Activated T-cell treated with anti-CD3 and anti-CD28 coated beads for 4 hours (primary cell): ENCODE measurements at regions not wholly inside any gene's neighbourhood (a gene's known extent, or its start where the extent isn't known, plus 50 kb on each side); places are given as distances from the start of the nearest gene placed in this dataset.
"Not testable (repeated sequence)": the region's sequence is repeated elsewhere in the genome, so short reads cannot be mapped to it uniquely, and the experiment has no call there.

Source experiments
- DNase-seq: peaks from one replicate; pipeline ENCODE4 v3.0.0-alpha.2; 2020

DNA sequence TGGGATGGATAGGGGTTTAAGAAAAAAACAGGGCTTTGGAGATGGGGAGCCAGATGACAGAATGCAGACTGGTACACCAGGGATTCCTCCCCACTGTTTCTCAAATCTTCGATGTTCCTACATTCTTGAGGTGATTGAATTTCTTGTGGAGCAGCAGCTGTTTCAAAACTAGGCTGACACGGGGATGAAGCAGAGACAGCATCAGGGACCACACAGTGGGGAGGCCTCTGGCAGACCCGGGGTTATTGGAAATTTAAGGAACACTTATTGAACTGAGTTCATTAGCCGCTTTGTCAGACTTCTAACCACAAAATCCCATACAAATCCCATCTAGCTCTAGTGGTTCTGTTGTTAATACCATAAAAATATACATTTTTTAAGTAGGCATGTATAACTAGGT is 621.4 kb upstream of the GBE1 start:
- no peak for DNase-seq

DNA sequence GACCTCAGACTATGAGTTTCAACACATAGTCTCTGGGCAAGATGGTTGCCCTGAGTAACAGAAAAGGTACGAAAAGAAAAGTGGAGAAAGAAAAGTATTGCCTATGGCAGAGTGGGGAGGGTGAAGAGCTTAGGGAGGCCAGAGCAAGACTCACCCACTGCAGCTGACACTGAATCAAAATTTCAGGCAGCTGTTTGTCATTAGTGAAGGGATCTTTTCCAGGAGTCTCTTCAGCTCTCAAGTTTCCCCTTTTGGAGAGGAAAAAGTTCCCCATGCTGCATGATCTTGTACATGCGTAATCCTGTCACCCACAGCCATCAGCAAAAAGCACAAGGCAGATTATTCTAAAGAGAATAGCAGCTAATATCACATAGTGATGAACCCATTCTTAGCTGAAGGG is 616.9 kb upstream of the GBE1 start:
- DNase-seq = no peak

DNA sequence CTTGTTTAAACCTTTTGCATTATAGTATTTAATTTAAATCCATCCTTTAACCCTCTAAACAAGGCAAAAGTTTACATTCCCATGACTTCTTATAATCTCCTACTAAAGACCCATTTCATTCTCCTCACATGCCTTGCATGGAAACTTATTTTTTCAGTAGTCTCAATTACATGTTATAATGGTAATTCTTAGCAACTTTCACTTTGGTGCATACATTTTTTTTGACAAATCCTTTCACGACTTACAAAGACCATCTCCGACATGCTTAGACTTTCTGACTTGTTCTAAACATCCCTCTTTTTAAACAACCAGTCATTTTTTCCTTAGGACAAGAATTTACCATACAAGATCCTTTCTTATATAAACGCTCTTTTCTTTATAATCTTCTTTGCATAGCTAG is 615.4 kb upstream of the GBE1 start:
- DNase-seq = no peak

DNA sequence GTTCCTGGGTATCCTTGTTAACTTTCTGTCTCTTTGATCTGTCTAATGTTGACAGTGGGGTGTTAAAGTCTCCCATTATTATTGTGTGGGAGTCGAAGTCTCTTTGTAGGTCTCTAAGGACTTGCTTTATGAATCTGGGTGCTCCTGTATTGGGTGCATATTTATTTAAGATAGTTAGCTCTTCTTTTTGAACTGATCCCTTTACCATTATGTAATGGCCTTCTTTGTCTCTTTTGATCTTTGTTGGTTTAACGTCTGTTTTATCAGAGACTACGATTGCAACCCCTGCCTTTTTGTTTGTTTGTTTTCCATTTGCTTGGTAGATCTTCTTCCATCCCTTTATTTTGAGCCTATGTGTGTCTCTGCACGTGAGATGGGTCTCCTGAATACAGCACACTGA is 612.4 kb upstream of the GBE1 start:
- not testable (repeated sequence) for DNase-seq

DNA sequence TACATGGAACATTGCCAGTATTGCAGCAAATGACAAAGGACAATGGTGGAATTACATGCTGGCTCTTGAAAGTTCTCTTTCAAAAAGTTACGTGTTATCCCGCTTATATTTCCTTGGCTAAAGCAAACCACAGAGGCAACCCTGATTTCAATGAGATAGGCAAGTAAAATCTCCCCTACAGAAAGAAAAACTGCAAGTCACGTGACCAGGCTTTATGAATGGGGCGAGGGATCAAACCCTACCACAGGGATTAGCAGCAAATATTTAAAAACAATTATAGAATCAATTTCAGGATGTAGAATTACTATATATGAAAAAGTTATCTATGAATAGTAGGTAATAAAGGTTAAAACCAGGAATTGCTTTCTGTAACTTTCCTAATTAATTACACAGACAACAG is 603.4 kb upstream of the GBE1 start:
- no peak for DNase-seq

DNA sequence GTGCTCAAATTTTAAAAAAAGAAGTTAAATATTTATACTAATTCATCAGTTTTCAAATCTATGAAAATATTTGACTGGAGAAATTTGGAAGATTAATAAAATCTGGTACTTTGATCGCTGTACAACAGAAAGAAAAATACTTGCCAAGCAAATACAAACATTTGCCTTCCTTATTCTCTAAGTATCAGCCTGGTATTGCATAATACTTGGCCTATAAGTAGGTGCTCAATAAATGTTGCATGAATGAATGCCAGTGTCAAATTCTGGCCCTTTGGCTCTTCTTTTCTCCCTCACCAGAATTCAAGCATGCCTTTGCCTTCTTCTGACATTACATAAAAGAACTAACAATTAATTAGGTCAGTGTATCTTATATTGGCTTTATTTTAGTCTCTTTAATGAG is 601.7 kb upstream of the GBE1 start:
- DNase-seq = no peak

DNA sequence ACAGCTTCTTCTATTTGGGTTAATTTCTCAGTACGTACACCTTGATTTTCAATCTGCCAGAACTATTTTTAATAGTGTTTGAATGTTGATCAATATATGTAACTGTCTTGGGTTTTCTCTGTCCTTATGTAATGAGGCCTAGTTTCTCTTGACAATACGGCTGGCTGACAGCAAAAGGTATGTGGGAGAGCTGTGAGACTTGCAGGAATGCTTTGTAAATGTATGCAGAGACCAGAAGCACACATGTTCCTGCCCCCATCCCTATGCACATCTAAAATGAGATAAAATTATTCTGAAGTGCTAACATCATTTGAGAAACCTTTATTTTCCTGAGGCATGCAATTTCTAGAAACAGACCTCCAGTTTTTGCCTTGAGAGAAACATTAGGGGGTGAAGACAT is 593.8 kb upstream of the GBE1 start:
- no peak for DNase-seq

DNA sequence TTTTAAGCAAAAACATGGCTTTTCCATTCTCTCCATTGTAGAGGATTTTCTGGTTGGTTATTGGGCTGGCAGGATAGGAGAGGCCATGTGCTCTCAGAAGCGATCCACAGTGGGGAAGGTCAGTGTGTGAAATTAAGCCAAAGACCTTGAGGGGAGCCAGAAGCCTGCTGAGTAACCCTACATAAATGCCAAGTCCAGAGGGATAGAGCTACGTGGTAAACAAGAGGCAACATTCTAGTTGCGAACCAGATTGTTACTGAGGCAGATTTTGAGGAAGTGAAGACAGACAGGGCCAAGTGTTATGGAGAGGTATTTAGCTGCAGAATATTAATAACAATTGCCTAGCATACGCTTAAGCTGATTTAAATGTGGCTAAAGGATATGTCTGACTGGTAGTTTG is 592.8 kb upstream of the GBE1 start:
- no peak for DNase-seq

DNA sequence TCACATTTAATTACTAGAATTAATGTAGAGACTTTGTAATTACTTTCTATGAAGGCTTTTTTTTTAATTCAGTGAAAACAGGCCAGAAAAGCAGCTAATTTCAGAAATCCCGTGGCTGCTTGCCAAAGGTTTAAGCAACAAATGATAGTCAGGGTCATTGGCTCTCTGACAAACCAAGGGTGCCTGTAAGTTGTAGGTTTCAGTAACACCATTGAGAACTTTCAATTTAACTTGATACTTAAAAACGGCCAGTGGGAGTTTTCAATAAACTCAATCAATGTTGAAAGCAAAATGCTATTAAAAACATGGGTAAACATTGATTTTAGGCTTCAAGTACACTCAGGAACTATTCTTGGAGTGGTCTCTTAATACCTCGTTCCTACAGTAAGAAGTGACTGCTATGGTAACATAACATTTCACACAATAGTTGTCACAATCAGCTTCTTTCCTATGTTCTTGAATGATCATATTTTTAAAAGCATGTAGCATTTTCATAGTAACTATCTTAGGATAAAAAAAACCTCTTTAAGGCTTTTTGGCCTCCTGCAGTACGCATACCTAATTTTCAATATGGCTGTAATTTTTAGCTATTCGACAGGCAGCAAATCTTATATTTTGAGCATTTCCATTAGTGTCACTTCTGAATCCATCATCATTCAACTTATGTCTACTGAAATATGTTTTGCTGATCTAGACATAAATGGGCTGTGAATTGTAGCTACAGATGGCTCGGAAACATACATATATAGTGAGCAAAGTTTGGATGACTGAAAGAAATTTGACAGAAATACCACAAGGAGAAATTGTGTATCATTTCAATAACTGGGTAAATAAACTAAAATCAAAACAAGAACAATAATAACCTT is 592.1 kb upstream of the GBE1 start:
- no peak for DNase-seq

DNA sequence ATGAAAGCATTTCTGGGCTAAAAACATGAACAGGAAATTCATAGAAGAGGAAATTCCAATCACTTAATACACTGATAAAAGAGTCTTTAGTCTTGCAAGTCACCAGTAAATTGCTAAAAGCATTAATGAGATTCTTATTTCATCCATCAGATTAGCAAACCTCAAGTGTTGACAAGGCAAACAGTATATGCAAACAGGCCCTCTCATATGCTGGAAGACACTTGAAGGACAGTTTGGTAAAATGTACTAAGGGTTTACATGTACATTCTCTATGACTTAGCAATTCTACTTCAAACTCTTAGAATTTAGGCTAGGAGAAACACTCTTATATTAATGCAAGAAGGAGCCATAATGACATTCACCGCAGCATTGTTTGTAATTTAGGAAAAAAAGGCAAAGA is 586.1 kb upstream of the GBE1 start:
- DNase-seq = no peak

DNA sequence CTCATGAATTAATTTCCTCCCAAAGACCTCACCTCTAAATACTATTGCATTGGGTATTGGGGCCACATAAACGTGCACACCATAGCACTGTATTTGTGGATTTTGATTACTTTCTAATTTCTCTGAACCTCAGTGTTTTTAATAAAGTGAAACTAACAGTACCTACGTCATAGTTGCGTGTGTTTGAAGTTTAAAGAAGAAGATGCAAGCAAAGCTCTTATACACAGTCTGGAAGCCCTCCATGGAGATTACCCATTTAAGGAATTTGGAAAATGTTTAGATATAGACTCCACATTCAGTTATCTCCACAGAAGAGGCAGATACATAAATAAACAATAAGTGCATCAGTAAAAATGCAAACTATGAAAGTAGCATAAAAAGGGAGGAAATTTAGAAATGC is 581.1 kb upstream of the GBE1 start:
- no peak for DNase-seq

DNA sequence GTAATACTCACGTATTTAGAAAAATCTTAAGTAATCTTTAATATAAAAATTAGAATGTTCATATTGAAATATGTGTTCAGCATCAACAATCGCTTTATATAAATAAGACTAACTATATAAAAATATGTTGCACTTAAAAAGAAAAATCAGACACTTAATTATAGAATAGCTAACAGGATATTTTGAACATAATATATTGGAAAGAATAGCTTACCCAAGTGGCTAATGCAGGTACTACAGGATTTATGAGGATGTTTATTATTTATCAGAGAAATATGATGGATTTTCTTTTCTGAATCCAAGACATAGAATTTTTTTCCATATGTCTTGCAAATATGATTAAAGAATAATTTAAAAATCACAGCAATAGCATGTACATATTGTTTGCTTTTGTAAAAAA is 567.9 kb upstream of the GBE1 start:
- no peak for DNase-seq

DNA sequence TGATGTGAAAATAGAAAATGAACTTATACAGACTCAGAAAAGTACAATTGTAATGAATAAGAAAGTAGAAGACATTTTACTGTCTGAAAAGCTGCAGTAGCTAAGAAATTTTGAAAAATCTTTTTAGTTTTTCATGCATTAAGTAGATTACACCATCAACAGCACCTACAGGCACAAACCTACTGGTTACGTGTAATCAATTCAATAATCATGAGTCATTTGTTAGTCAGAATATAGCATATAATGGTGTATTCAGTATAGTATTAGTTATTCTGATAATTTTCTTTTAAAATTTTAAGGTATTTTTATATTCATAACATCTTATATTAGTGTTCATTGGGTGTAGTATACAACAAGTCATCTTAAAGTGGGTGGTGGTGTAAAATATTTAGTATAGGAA is 550.5 kb upstream of the GBE1 start:
- no peak for DNase-seq

DNA sequence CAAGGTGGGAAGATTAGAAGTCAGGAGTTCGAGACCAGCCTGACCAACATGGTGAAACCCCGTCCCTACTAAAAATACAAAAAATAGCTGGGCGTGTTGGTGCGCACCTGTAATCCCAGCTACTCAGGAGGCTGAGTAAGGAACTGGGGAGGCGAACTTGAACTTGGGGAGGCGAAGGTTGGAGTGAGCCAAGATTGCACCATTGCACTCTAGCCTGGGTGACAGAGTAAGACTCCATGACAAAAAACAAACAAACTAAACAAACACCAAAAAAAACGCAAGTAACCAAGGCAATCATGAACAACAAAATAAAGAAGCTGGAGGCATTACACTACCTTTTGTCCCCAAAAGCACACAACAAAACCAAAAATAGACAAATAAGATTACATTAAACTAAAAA is 547.3 kb upstream of the GBE1 start:
- no peak for DNase-seq

DNA sequence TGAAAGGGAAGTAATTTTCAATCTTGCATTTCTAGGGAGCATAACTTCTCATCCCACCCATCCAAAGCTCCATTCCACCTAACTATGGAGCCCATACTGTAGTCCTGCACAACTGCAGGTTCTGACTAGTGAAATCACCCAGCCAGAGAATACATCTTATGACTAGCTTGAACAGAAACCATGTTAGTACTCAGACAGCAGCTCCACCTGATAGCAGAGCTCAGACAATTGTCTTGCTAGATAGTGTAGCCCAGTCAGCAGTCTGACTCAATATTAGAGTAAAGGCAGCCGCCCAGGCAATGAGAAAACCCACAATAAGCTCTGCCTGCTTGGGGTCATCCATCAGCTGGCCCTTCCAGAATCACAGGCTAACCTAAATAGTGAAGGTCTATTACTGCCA is 544.7 kb upstream of the GBE1 start:
- DNase-seq = no peak

DNA sequence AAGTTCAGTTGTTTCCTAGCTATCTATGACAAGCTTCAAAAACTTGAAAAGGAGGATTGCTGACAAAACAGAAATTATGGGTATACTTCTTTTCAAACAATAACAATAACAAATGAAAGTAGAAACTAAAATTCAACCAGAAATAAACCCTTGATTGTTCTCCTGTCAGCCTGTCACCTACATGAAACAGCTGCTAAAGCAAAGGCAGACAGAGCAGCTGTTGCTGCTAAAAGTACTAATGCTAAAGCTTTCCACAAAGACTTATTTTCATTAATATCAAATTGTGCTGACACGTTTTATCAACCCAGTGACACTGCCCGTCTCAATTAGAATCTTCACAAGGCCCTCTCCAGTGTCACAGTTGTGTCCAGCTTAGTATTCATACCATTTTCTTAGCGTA is 533.2 kb upstream of the GBE1 start:
- DNase-seq = no peak

DNA sequence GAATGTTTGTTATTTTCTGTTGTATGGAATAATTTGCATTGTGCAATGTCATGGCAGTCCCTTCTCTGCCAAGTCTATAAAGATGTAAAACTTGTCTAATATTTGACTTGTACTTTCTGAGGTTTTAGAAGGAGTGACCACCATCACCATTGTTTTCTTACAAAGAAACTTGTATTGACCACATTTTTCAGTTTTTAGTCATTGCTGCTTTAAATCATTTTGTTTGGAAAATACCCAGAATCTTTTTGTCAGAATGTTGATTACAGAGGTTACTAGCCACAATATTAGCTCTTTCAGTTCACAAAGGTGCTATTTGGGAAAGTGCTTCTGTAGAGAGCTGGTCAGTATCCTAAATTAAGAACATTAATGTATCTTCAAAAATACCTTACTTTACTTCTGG is 532.4 kb upstream of the GBE1 start:
- no peak for DNase-seq

DNA sequence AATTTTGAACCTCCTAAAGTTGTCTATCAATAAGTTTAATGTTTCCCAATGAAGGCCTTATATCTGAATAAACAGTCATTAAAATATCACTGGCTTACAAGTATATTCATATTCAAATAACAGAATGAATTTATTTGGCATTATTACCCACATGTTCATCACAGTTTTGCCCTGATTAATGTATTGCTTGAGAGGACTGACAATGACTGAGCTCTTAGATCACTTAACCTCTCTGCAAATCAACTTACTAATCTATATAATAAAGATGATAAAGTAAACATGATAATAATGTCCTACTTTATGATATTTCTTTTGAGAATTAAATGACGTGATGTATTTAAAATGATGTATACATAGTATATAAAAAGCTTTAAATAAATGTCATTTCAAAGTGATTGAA is 532.0 kb upstream of the GBE1 start:
- no peak for DNase-seq

DNA sequence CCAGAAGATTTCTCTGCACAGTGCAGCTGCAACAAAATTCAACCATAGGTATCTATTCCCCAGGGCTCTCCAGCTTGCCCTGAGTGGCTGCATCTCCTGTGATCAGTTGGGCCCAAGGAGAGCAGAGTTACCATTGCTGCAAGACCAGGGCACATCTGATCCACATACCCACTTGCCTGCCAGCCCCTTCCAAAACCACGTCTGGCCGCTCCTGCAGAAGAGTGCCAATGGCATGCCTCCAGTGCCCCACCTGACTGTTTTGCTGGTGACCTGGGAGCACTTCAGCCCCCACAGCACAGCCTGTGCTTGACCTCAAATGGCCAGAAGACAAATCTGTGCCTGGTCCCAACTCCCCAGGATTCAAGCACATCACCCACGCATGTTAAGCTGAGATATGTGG is 526.1 kb upstream of the GBE1 start:
- no peak for DNase-seq

DNA sequence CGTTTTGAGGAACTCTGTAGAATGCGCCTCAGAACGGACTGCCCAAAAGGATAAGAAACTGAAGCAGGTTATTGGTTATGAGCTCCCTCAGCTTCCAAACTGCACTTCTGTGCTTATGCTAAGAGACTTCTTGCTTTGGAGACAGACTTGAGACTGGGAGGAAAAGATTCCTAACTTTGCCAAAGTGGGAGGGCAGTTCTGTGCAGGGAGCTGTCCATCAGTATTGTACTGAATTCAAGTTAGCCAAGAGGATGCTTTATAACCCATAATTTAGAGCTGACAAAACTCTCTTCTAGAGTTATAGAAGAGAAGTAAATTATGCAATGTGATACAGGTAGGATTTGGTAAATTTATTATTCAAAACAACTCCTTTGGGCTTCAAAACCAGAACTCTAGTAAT is 519.8 kb upstream of the GBE1 start:
- DNase-seq = no peak

DNA sequence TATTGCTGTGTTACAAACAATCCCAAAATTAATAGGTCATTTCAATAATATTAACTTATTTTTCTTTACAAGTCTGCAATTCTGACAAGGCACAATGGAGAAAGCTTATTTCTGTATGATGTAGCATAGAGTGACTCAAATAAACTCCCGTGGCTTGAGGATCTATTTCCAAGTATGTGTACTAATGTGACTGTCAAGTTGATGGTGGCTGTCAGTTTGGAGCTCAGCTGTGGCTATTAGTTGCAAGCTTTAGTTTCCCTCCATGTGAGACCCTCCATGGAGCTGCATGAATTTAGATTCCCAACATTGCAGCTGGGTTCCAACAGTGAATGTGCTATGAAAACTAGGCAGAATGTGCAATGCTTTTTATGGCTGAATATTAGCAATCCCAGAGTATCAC is 515.5 kb upstream of the GBE1 start:
- no peak for DNase-seq

DNA sequence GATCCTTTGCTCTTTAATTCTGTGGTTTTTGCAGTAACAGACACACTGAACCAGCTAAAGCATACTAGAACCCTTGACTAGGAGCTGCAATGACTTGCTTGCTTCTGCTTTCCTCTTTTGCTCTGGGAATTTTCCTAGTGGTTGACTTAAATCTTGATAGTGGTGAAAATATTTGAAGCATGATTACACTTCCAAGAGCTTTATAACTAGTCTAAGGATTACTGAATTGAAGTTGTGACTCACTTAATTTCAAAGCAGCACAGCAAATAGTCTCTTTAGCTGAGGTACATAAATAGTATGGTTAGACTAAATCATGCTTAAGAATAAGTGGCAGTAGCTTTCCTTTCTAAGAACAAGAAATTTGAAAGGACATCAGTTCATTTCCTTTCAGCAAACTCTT is 513.5 kb upstream of the GBE1 start:
- DNase-seq = no peak

DNA sequence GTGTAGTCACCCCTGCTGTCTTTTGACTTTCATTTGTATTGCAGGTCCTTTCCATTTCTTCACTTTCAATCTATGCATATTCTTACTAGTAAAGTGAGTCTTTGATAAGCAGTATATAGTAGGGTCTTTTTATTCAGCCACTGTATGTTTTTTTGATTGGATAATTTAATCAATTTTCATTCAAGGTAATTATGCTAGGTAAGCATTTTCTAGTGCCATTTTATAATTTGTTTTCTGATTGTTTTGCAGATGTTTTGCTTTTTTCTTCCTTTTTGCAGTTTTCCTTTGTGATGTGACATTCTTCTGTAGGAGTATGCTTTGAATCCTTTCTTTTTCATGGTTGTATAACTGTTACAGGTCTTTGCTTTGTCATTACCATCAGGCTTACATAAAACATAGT is 504.3 kb upstream of the GBE1 start:
- no peak for DNase-seq

DNA sequence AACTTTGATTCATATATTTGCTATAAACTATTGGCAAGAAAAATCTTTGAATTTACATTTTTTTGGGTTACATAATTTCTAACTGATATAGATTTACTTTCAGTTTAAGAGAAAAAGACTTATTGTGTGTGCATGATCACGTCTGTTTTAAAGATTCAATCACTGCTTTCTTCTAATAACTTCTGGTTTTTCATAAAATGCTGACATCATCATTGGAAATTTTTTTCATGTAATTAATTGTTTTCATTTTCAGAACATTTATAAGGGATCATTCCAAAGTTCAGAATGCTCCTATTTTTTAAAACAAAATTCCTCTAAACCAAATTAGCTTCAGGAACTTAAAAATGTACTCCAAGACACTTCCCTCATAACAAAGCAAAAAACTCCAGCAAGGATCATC is 500.7 kb upstream of the GBE1 start:
- DNase-seq = no peak

DNA sequence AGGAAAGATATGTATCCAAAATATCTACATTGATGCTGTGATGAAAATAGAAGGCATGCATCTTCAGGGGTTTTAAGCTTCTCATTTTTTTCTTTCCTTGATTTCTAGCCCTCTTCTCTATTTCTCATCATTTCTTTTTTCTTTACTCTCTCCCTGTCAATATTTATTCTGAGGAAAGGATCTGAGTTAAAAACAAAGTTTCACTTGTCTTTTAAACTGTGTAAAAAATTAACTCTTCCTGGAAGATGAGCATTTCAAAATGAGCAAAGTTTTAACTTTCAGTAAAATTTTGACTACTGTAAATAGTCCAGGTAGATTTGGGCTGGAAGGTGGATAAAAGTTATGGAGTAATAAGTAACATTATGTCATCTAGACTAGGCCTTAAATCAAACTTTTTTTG is 500.2 kb upstream of the GBE1 start:
- no peak for DNase-seq

DNA sequence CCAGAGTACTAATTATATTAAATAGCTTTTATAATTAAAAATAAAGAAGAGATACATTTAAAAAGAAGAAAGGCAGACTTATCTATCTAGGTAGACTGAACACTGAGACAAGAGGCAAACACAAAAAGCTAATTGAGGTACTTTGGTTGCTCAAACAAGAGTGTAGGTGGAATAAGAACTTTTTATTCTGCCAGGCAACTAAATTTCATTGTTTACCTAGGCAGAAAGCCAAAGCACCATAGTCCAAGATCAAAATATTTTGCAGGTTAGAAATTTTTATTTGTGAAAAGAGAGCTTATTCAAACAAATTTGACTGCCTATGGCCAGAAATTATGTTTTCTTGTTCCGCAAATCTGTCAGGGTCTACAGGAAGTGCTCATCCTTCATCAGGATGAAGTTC is 499.6 kb upstream of the GBE1 start:
- no peak for DNase-seq
